ENCODE measurements at regions not wholly inside any gene's neighbourhood (a gene's known extent, or its start where the extent isn't known, plus 50 kb on each side); places are given as distances from the start of the nearest gene placed in this dataset.

GRCh38 chr3:194038960-194039359 is 97.0 kb upstream of the HES1 start:
- no peak overlapping the region for H3K4me3 ChIP-seq (replicated peaks in 1 of 2; ENCODE audit: low read depth in 2 of 2, low read length in 2 of 2)
- no peak for DNase-seq (ENCODE audit: low read depth in 2 of 2)
- no peak for TF ChIP-seq CTCF (IDR thresholded peaks at IDR 0.05; ENCODE audit: low read depth, low read length)

- no peak for TF ChIP-seq CTCF (IDR thresholded peaks at IDR 0.05; ENCODE audit: low read depth, low read length)
- no peak for DNase-seq (ENCODE audit: low read depth in 2 of 2)
- no peak overlapping the region for H3K4me3 ChIP-seq (replicated peaks in 1 of 2; ENCODE audit: low read depth in 2 of 2, low read length in 2 of 2)
Measured at GRCh38 chr3:194040516-194041273, 95.3 kb upstream of the HES1 start.

GRCh38 chr3:194042927-194043326 is 93.0 kb upstream of the HES1 start:
- H3K4me3 ChIP-seq (replicated peaks in 1 of 2; ENCODE audit: low read depth in 2 of 2, low read length in 2 of 2), result no peak overlapping the region
- peak; percentile 18 to 47 for DNase-seq (ENCODE audit: low read depth in 2 of 2)
- no peak for TF ChIP-seq CTCF (IDR thresholded peaks at IDR 0.05; ENCODE audit: low read depth, low read length)

GRCh38 chr3:194043516-194043915 is 92.4 kb upstream of the HES1 start:
- no peak overlapping the region for H3K4me3 ChIP-seq (replicated peaks in 1 of 2; ENCODE audit: low read depth in 2 of 2, low read length in 2 of 2)
- DNase-seq (ENCODE audit: low read depth in 2 of 2), result peak; percentile 38 to 54
- no peak for TF ChIP-seq CTCF (IDR thresholded peaks at IDR 0.05; ENCODE audit: low read depth, low read length)

- no peak for TF ChIP-seq CTCF (IDR thresholded peaks at IDR 0.05; ENCODE audit: low read depth, low read length)
- H3K4me3 ChIP-seq (replicated peaks in 1 of 2; ENCODE audit: low read depth in 2 of 2, low read length in 2 of 2), result no peak overlapping the region
- DNase-seq (ENCODE audit: low read depth in 2 of 2), result no peak
Measured at GRCh38 chr3:194045289-194045688, 90.7 kb upstream of the HES1 start.

- TF ChIP-seq CTCF (IDR thresholded peaks at IDR 0.05; ENCODE audit: low read depth, low read length), result no peak
- H3K4me3 ChIP-seq (replicated peaks in 1 of 2; ENCODE audit: low read depth in 2 of 2, low read length in 2 of 2), result no peak overlapping the region
- no peak for DNase-seq (ENCODE audit: low read depth in 2 of 2)
Measured at GRCh38 chr3:194045919-194046318, 90.0 kb upstream of the HES1 start.

- no peak for DNase-seq (ENCODE audit: low read depth in 2 of 2)
- TF ChIP-seq CTCF (IDR thresholded peaks at IDR 0.05; ENCODE audit: low read depth, low read length), result no peak
- H3K4me3 ChIP-seq (replicated peaks in 1 of 2; ENCODE audit: low read depth in 2 of 2, low read length in 2 of 2), result no peak overlapping the region
Measured at GRCh38 chr3:194046531-194046930, 89.4 kb upstream of the HES1 start.
